HepG2 (cell line): ENCODE measurements at regions not wholly inside any gene's neighbourhood (a gene's known extent, or its start where the extent isn't known, plus 50 kb on each side); places are given as distances from the start of the nearest gene placed in this dataset.

ENCODE experiments used
- FOSL2 ChIP-seq: sonication (generic); formaldehyde crosslinking; IDR thresholded peaks from 2 replicates; pipeline ENCODE4 v1.4.0; 2020; ENCODE audit warnings: missing genetic modification reagents
- FOXC1 ChIP-seq: sonication (generic); formaldehyde crosslinking; IDR thresholded peaks from 2 replicates; pipeline ENCODE4 v1.8.0; 2022; ENCODE audit warnings: mild to moderate bottlenecking, missing genetic modification reagents, borderline replicate concordance
- GABPA ChIP-seq, 2 experiments: IDR thresholded peaks; 2 replicates each; pipeline ENCODE4 v1.6.1; 2011 to 2016; ENCODE audit warnings: low read depth in 2 of 2, low read length in 1 of 2, missing biosample characterization in 1 of 2, missing genetic modification characterization in 1 of 2
- IRF9 ChIP-seq: sonication (generic); formaldehyde crosslinking; IDR thresholded peaks from 2 replicates; pipeline ENCODE4 v1.8.0; 2022; ENCODE audit warnings: missing genetic modification reagents, mild to moderate bottlenecking, borderline replicate concordance
- MAFK ChIP-seq, 2 experiments: IDR thresholded peaks in 1 of 2; conservative IDR thresholded peaks in 1 of 2; 2 replicates each; pipeline ENCODE4 v1.6.1; 2011; ENCODE audit warnings: improper control_type of control experiment in 2 of 2, low read length in 2 of 2
- NCOR1 ChIP-seq: fragments of 200-600 bp; sonication (generic); IDR thresholded peaks from 2 replicates; pipeline ENCODE4 v1.7.0; 2017; ENCODE audit warnings: antibody characterized with exemption, low read length, borderline replicate concordance
- NFE2L2 ChIP-seq: fragments of 150-350 bp; IDR thresholded peaks from 2 replicates; pipeline ENCODE4 v1.6.1; 2014; ENCODE audit warnings: low read length
- PHF8 ChIP-seq: sonication (generic); formaldehyde crosslinking; IDR thresholded peaks from 2 replicates; pipeline ENCODE4 v1.5.0; 2020; ENCODE audit warnings: missing genetic modification reagents
- RFX1 ChIP-seq: fragments of 450-650 bp; IDR thresholded peaks from 2 replicates; pipeline ENCODE4 v1.6.1; 2017
- SKIL ChIP-seq: sonication (generic); formaldehyde crosslinking; IDR thresholded peaks from 2 replicates; pipeline ENCODE4 v1.8.0; 2022; ENCODE audit warnings: missing genetic modification reagents, mild to moderate bottlenecking, moderate library complexity, borderline replicate concordance
- SOX6 ChIP-seq, 2 experiments: fragments of 450-650 bp in 1 of 2; sonication (generic) in 1 of 2; formaldehyde crosslinking in 1 of 2; IDR thresholded peaks; 2 replicates each; pipeline versions ENCODE4 v1.4.0 to v1.6.1; 2017 to 2020; ENCODE audit warnings: antibody characterized with exemption in 1 of 2, mild to moderate bottlenecking in 1 of 2, missing genetic modification reagents in 1 of 2
- ZBTB26 ChIP-seq: IDR thresholded peaks from 2 replicates; pipeline ENCODE4 v1.6.1; 2016; ENCODE audit warnings: missing compliant biosample characterization, missing genetic modification reagents, borderline replicate concordance
- ZNF24 ChIP-seq: fragments of 450-650 bp; IDR thresholded peaks from 2 replicates; pipeline ENCODE4 v1.6.1; 2017; ENCODE audit warnings: antibody characterized with exemption, mild to moderate bottlenecking
- ZNF687 ChIP-seq: sonication (generic); formaldehyde crosslinking; IDR thresholded peaks from 2 replicates; pipeline ENCODE4 v1.5.1; 2020; ENCODE audit warnings: mild to moderate bottlenecking, missing genetic modification reagents, moderate library complexity
- ZNF781 ChIP-seq: sonication (generic); formaldehyde crosslinking; IDR thresholded peaks from 2 replicates; pipeline ENCODE4 v1.5.1; 2020; ENCODE audit warnings: borderline replicate concordance, mild to moderate bottlenecking, missing genetic modification reagents; ENCODE audit errors: not compliant biosample characterization
- ZNF784 ChIP-seq: sonication (generic); formaldehyde crosslinking; IDR thresholded peaks from 2 replicates; pipeline ENCODE4 v1.5.1; 2020; ENCODE audit warnings: missing genetic modification reagents, mild to moderate bottlenecking, borderline replicate concordance
- ZNF816 ChIP-seq: sonication (generic); formaldehyde crosslinking; IDR thresholded peaks from 2 replicates; pipeline ENCODE4 v1.8.0; 2022; ENCODE audit warnings: missing genetic modification reagents, mild to moderate bottlenecking, borderline replicate concordance
- ZSCAN21 ChIP-seq: sonication (generic); formaldehyde crosslinking; IDR thresholded peaks from 2 replicates; pipeline ENCODE4 v1.8.0; 2022; ENCODE audit warnings: mild to moderate bottlenecking, missing genetic modification reagents, moderate library complexity, borderline replicate concordance

GRCh38 chr6:6749702-6750491 lies 161.4 kb downstream of the LY86 start (continued):
- TF ChIP-seq SOX6 (IDR thresholded peaks at IDR 0.05) (no peak), SOX6 (CRISPR knock-in tag; IDR thresholded peaks at IDR 0.05) (peak; percentile 54), ZSCAN21 (CRISPR knock-in tag) (0 out of 2 replicates have a peak, but pooled peaks have one; percentile 50), ZNF784 (CRISPR knock-in tag) (no peak), ZNF24 (no peak), ZNF816 (CRISPR knock-in tag) (peak; percentile 87), NCOR1 (no peak), SKIL (CRISPR knock-in tag) (no peak), NFE2L2 (0 out of 2 replicates have a peak, but pooled peaks have one; percentile 8), FOXC1 (CRISPR knock-in tag) (0 out of 2 replicates have a peak, but pooled peaks have one; percentile 70), PHF8 (CRISPR knock-in tag) (peak; percentile 28; the same call in 1 of the 2 replicates), FOSL2 (CRISPR knock-in tag) (peak; percentile 98), RFX1 (no peak), MAFK (conservative IDR thresholded peaks at IDR 0.05 in 1 of 2, IDR thresholded peaks at IDR 0.05 in 1 of 2; ENCODE audit: low read length in 2 of 2) (0 out of 4 replicates have a peak, but pooled peaks of 1 of the 2 experiments have one; percentile 5), IRF9 (CRISPR knock-in tag) (peak; percentile 52; the same call in 1 of the 2 replicates), ZNF687 (CRISPR knock-in tag) (peak; percentile 81), ZNF781 (CRISPR knock-in tag) (no peak), GABPA (IDR thresholded peaks at IDR 0.05; ENCODE audit: low read depth, low read length) (no peak), GABPA (CRISPR knock-in tag; IDR thresholded peaks at IDR 0.05; ENCODE audit: low read depth) (peak; percentile 65), ZBTB26 (CRISPR knock-in tag) (0 out of 2 replicates have a peak, but pooled peaks have one; percentile 36)
